ENCODE measurements at regions not wholly inside any gene's neighbourhood (a gene's known extent, or its start where the extent isn't known, plus 50 kb on each side); places are given as distances from the start of the nearest gene placed in this dataset.
"Not testable (repeated sequence)": the region's sequence is repeated elsewhere in the genome, so short reads cannot be mapped to it uniquely, and the experiment has no call there.

GRCh38 chr14:48125654-48126053 is 450.2 kb upstream of the MDGA2 start:
- Histone ChIP-seq H3K4me3 (no peak overlapping the region), H3K4me1 (no peaks in the 10 kb centered on the region), H3K36me3 (no peaks in the 10 kb centered on the region), H3K4me2 (no peak overlapping the region), H3K27ac (no peak overlapping the region), H3K9me3 (no peaks in the 10 kb centered on the region), H3K9ac (no peak overlapping the region), H4K20me1 (no peaks in the 10 kb centered on the region), H3K27me3 (no peaks in the 10 kb centered on the region)
- no peak for TF ChIP-seq Cebpa-rat (IDR thresholded peaks at IDR 0.05)

DNA sequence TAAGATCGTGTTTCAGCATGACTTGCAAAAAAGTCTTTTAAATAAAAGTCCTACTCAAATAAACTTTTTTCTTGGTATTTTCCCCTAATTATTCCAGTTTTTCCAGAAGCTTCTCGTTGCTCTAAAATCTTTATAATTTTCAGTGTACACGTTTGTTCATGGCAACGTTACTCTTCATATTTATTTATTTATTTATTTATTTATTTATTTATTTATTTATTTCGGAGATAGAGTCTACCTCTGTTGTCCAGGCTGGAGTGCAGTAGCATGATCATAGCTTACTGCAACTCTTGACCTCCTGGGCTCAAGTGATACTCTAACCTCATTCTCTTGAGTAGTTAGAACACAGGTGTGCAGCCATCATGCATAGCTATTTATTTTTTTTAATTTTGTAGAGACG is 438.3 kb upstream of the MDGA2 start:
- no peaks in the 10 kb centered on the region for H4K20me1 ChIP-seq
- TF ChIP-seq Cebpa-rat (IDR thresholded peaks at IDR 0.05), result no peak
- no peak overlapping the region for H3K9ac ChIP-seq

DNA sequence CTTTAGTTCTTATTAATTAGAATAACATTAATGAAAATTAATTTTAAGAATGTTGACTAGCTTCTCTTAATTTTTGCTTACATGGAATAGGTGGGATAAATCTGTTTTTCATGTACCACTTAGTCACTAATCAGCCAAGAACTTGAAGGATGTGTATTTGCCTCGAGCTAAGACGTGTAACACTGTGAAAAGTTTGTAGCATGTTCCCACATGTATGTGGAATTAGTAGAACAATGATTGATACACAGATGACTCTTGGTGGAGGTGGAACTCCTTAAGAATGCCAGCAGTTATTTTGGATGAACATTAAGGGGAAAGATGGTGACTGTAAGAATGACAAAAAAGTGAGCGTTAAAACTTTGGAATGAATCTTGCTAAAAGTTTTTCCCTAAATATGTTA is 435.7 kb upstream of the MDGA2 start:
- no peak overlapping the region for H3K4me2 ChIP-seq

More for the DNA sequence above, 438.3 kb upstream of the MDGA2 start:
- H3K4me1 ChIP-seq, result no peaks in the 10 kb centered on the region
- no peak overlapping the region for H3K27ac ChIP-seq
- no peaks in the 10 kb centered on the region for H3K27me3 ChIP-seq
- no peaks in the 10 kb centered on the region for H3K36me3 ChIP-seq
- no peak overlapping the region for H3K4me3 ChIP-seq
- no peak overlapping the region for H3K4me2 ChIP-seq
- H3K9me3 ChIP-seq, result no peaks in the 10 kb centered on the region

DNA sequence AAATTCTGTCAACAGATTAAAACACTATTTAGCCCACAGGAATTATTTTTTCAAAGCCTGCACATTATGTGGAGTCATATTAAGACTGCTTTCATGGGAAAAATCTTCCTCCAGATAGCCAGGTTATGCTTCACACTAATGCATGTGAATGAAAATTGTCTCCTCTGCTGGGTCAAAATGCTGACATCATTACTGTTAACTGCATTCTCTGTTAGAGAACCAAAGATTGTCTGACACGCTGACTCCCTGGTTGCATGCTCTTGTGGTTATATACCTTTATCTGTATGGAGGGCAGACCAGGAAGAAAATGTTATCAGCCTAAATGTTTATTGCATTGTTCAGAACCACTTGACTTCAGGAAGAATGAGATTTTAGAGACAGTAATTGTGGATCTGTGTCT is 432.2 kb upstream of the MDGA2 start:
- no peaks in the 10 kb centered on the region for H3K9me3 ChIP-seq
- no peaks in the 10 kb centered on the region for H3K4me1 ChIP-seq
- no peak overlapping the region for H3K9ac ChIP-seq
- no peak overlapping the region for H3K4me2 ChIP-seq
- TF ChIP-seq Cebpa-rat (IDR thresholded peaks at IDR 0.05), result no peak
- H3K4me3 ChIP-seq, result no peak overlapping the region
- H4K20me1 ChIP-seq, result no peaks in the 10 kb centered on the region
- H3K27me3 ChIP-seq, result no peaks in the 10 kb centered on the region
- no peak overlapping the region for H3K27ac ChIP-seq
- no peaks in the 10 kb centered on the region for H3K36me3 ChIP-seq

More for the DNA sequence above, 435.7 kb upstream of the MDGA2 start:
- Histone ChIP-seq H4K20me1 (no peaks in the 10 kb centered on the region), H3K4me3 (no peak overlapping the region), H3K27ac (no peak overlapping the region), H3K9ac (no peak overlapping the region), H3K36me3 (no peaks in the 10 kb centered on the region), H3K27me3 (no peaks in the 10 kb centered on the region), H3K4me1 (no peaks in the 10 kb centered on the region), H3K9me3 (no peaks in the 10 kb centered on the region)
- no peak for TF ChIP-seq Cebpa-rat (IDR thresholded peaks at IDR 0.05)

- H3K9ac ChIP-seq, result no peak overlapping the region
- no peaks in the 10 kb centered on the region for H3K27me3 ChIP-seq
- H3K27ac ChIP-seq, result no peak overlapping the region
- no peak overlapping the region for H3K4me2 ChIP-seq
- TF ChIP-seq Cebpa-rat (IDR thresholded peaks at IDR 0.05), result no peak
- H4K20me1 ChIP-seq, result no peaks in the 10 kb centered on the region
- no peaks in the 10 kb centered on the region for H3K4me1 ChIP-seq
- H3K9me3 ChIP-seq, result no peaks in the 10 kb centered on the region
- no peaks in the 10 kb centered on the region for H3K36me3 ChIP-seq
- no peak overlapping the region for H3K4me3 ChIP-seq
Observed at GRCh38 chr14:48096897-48097296, 421.5 kb upstream of the MDGA2 start.

GRCh38 chr14:48086516-48086915 is 411.1 kb upstream of the MDGA2 start:
- no peak overlapping the region for H3K27ac ChIP-seq
- no peaks in the 10 kb centered on the region for H3K4me1 ChIP-seq
- no peaks in the 10 kb centered on the region for H3K27me3 ChIP-seq
- TF ChIP-seq Cebpa-rat (IDR thresholded peaks at IDR 0.05), result no peak
- H3K4me2 ChIP-seq, result no peak overlapping the region
- H3K9me3 ChIP-seq, result no peaks in the 10 kb centered on the region
- H4K20me1 ChIP-seq, result no peaks in the 10 kb centered on the region
- H3K9ac ChIP-seq, result no peak overlapping the region
- H3K36me3 ChIP-seq, result no peaks in the 10 kb centered on the region
- no peak overlapping the region for H3K4me3 ChIP-seq

DNA sequence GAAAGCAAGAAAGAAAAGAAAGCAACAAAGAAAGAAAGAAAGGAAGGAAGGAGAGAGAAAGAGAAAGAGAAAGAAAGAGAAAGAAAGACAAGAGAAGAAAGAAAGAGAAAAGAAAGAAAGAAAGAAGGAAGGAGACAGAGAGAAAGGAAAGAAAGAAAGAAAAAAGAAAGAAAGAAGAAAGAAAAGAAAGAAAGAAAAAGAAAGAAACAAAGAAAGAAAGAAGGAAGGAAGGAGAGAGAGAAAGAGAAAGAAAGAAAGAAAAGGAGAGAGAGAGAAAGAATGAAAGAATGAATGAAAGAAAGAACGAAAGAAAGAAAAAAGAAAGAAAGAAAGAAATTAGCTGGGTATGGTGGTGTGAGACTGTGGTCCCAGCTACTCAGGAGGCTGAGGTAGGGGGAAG is 400.1 kb upstream of the MDGA2 start:
- H3K9me3 ChIP-seq, result no peaks in the 10 kb centered on the region
- no peak overlapping the region for H3K4me2 ChIP-seq
- no peaks in the 10 kb centered on the region for H3K4me1 ChIP-seq
- H3K36me3 ChIP-seq, result no peaks in the 10 kb centered on the region
- no peaks in the 10 kb centered on the region for H4K20me1 ChIP-seq
- no peak for TF ChIP-seq Cebpa-rat (IDR thresholded peaks at IDR 0.05)
- H3K4me3 ChIP-seq, result no peak overlapping the region
- no peaks in the 10 kb centered on the region for H3K27me3 ChIP-seq
- H3K9ac ChIP-seq, result no peak overlapping the region
- H3K27ac ChIP-seq, result no peak overlapping the region

GRCh38 chr14:48052973-48053372 is 377.6 kb upstream of the MDGA2 start:
- H3K4me3 ChIP-seq, result no peak overlapping the region
- no peak for TF ChIP-seq Cebpa-rat (IDR thresholded peaks at IDR 0.05)
- H3K9me3 ChIP-seq, result no peaks in the 10 kb centered on the region
- H3K27ac ChIP-seq, result no peak overlapping the region
- no peaks in the 10 kb centered on the region for H3K36me3 ChIP-seq
- H3K27me3 ChIP-seq, result no peaks in the 10 kb centered on the region
- no peak overlapping the region for H3K4me2 ChIP-seq
- no peaks in the 10 kb centered on the region for H3K4me1 ChIP-seq
- H3K9ac ChIP-seq, result no peak overlapping the region
- no peaks in the 10 kb centered on the region for H4K20me1 ChIP-seq

GRCh38 chr14:48035836-48036235 is 360.4 kb upstream of the MDGA2 start:
- Histone ChIP-seq H3K4me2 (no peak overlapping the region), H3K9me3 (no peaks in the 10 kb centered on the region), H3K4me3 (no peak overlapping the region)

GRCh38 chr14:48027115-48027514 is 351.7 kb upstream of the MDGA2 start:
- no peak overlapping the region for H3K4me2 ChIP-seq
- TF ChIP-seq Cebpa-rat (IDR thresholded peaks at IDR 0.05), result no peak
- H3K36me3 ChIP-seq, result no peaks in the 10 kb centered on the region
- H3K4me3 ChIP-seq, result no peak overlapping the region
- no peak overlapping the region for H3K27ac ChIP-seq
- H3K4me1 ChIP-seq, result no peaks in the 10 kb centered on the region
- H3K27me3 ChIP-seq, result no peaks in the 10 kb centered on the region
- H3K9me3 ChIP-seq, result no peaks in the 10 kb centered on the region
- no peak overlapping the region for H3K9ac ChIP-seq
- H4K20me1 ChIP-seq, result no peaks in the 10 kb centered on the region

More at GRCh38 chr14:48035836-48036235, 360.4 kb upstream of the MDGA2 start:
- Histone ChIP-seq H3K9ac (no peak overlapping the region), H4K20me1 (no peaks in the 10 kb centered on the region), H3K36me3 (no peaks in the 10 kb centered on the region), H3K4me1 (no peaks in the 10 kb centered on the region), H3K27me3 (no peaks in the 10 kb centered on the region), H3K27ac (no peak overlapping the region)
- no peak for TF ChIP-seq Cebpa-rat (IDR thresholded peaks at IDR 0.05)

- no peak overlapping the region for H3K4me3 ChIP-seq
- H3K4me1 ChIP-seq, result no peaks in the 10 kb centered on the region
- no peak overlapping the region for H3K27ac ChIP-seq
- no peak overlapping the region for H3K9ac ChIP-seq
- no peak for TF ChIP-seq Cebpa-rat (IDR thresholded peaks at IDR 0.05)
- H3K27me3 ChIP-seq, result no peaks in the 10 kb centered on the region
- no peaks in the 10 kb centered on the region for H3K36me3 ChIP-seq
- H3K9me3 ChIP-seq, result no peaks in the 10 kb centered on the region
- H4K20me1 ChIP-seq, result no peaks in the 10 kb centered on the region
- H3K4me2 ChIP-seq, result no peak overlapping the region
Observed at GRCh38 chr14:48023881-48024280, 348.5 kb upstream of the MDGA2 start.

- H3K9ac ChIP-seq, H3K27me3 ChIP-seq, H3K9me3 ChIP-seq, H4K20me1 ChIP-seq, H3K27ac ChIP-seq, H3K4me2 ChIP-seq, H3K36me3 ChIP-seq, H3K4me3 ChIP-seq: not testable (repeated sequence)
- H3K4me1 ChIP-seq, result peaks cover 11% of the 10 kb centered on the region; the same call in 1 of the 2 replicates
Observed at GRCh38 chr14:48011484-48011883, 336.1 kb upstream of the MDGA2 start.
